Activated T-cell treated with anti-CD3 and anti-CD28 coated beads, Interleukin-2, amount 50 U/mL, for 24 hours (primary cell): ENCODE measurements at regions not wholly inside any gene's neighbourhood (a gene's known extent, or its start where the extent isn't known, plus 50 kb on each side); places are given as distances from the start of the nearest gene placed in this dataset.
"Not testable (repeated sequence)": the region's sequence is repeated elsewhere in the genome, so short reads cannot be mapped to it uniquely, and the experiment has no call there.

Experiments
- DNase-seq: peaks from one replicate; pipeline ENCODE4 v3.0.0-alpha.2; 2020
- H3K27ac Mint-ChIP-seq: 2 replicates; pipeline ENCODE4 v1.8.0; 2020; ENCODE audit warnings: mild to moderate bottlenecking, mixed read lengths
- H3K27me3 Mint-ChIP-seq: 2 replicates; pipeline ENCODE4 v1.8.0; 2020; ENCODE audit warnings: mixed read lengths
- H3K36me3 Mint-ChIP-seq: 2 replicates; pipeline ENCODE4 v1.8.0; 2020; ENCODE audit warnings: low read depth, mixed read lengths
- H3K4me1 Mint-ChIP-seq: 2 replicates; pipeline ENCODE4 v1.8.0; 2020; ENCODE audit warnings: low read depth, mixed read lengths
- H3K4me3 Mint-ChIP-seq: 2 replicates; pipeline ENCODE4 v1.8.0; 2020; ENCODE audit warnings: mild to moderate bottlenecking, moderate library complexity, mixed read lengths
- H3K9me3 Mint-ChIP-seq: 2 replicates; pipeline ENCODE4 v1.8.0; 2020; ENCODE audit warnings: mixed read lengths

DNA sequence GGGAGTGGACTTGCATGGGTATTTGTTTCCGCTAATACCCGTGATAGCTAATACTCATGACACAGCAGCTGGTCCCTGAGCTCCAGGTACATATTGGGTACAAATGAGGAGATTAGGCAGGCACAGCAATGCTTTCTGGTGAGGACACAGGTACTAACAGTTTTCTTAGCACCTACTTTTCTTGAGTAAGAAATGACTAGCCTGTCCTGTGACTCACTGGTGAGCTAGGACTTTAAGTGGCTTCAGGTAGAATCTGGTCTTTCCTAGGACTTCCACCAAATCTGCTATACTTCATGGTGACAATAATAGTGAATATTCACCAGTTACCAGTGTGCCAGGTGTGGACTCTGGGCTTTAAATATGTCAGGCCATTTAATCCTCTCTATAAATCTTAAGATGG lies 407.4 kb upstream of the NR3C2 start:
- H3K4me3 Mint-ChIP-seq, result no peak overlapping the region
- no peak for DNase-seq
- H3K36me3 Mint-ChIP-seq, result no peaks in the 10 kb centered on the region
- no peaks in the 10 kb centered on the region for H3K27me3 Mint-ChIP-seq
- H3K9me3 Mint-ChIP-seq, result peaks cover 6% of the 10 kb centered on the region
- H3K4me1 Mint-ChIP-seq, result no peaks in the 10 kb centered on the region
- H3K27ac Mint-ChIP-seq, result no peak overlapping the region

GRCh38 chr4:148847544-148848255 lies 405.5 kb upstream of the NR3C2 start:
- Mint-ChIP-seq H3K36me3 (no peaks in the 10 kb centered on the region), H3K4me1 (no peaks in the 10 kb centered on the region), H3K27ac (no peak overlapping the region), H3K9me3 (no peaks in the 10 kb centered on the region), H3K4me3 (no peak overlapping the region), H3K27me3 (no peaks in the 10 kb centered on the region)
- no peak for DNase-seq

GRCh38 chr4:148845609-148846008 lies 403.4 kb upstream of the NR3C2 start:
- Mint-ChIP-seq H3K27ac (no peak overlapping the region), H3K36me3 (no peaks in the 10 kb centered on the region), H3K9me3 (no peaks in the 10 kb centered on the region), H3K4me1 (no peaks in the 10 kb centered on the region), H3K4me3 (no peak overlapping the region), H3K27me3 (no peaks in the 10 kb centered on the region)
- no peak for DNase-seq

DNA sequence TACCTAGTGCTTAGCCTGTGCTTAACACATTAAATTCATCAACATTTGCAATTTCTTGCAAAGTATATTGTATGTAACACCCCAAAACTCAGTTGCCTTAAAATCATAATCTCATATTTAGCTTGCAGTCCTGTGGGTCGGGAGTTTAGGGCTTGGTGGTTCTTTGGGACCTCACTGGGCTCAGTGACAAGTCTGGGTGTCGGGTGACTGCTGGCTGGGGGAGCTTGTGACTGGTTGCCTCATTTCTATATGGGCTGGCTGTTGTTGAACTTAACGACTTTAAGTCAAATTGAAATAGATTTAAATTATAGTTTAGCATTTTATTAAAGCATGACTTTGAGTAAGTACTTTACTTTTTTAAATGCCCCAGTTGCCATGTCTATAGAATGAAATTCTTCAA lies 401.4 kb upstream of the NR3C2 start:
- no peak for DNase-seq
- Mint-ChIP-seq H3K27ac (no peak overlapping the region), H3K4me3 (no peak overlapping the region), H3K9me3 (no peaks in the 10 kb centered on the region), H3K4me1 (no peaks in the 10 kb centered on the region), H3K36me3 (no peaks in the 10 kb centered on the region), H3K27me3 (no peaks in the 10 kb centered on the region)

- Mint-ChIP-seq H3K36me3 (no peaks in the 10 kb centered on the region), H3K27me3 (no peaks in the 10 kb centered on the region), H3K27ac (no peak overlapping the region), H3K4me3 (no peak overlapping the region), H3K9me3 (no peaks in the 10 kb centered on the region), H3K4me1 (no peaks in the 10 kb centered on the region)
- no peak for DNase-seq
These were observed 400.6 kb upstream of the NR3C2 start for GRCh38 chr4:148842843-148843242.

DNA sequence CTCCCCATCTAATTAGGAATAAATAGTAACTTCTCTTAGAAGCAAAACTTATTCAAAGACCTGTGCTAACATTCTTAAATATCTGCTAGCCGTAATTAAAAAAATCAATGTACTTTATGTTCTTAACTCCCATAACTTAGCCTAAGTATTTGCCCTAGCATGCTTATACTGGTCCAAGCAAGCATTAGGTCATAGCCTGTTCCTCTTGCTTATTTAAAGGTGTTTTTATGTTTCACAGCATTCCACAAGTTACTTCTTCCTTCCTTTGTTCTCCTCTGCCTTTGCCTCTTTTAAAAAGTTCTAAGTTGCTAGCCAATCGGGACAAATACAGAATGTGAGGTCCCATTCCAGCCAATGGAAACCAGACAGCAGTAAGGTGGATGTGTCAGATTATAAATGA lies 395.4 kb upstream of the NR3C2 start:
- H3K27ac Mint-ChIP-seq, H3K36me3 Mint-ChIP-seq, H3K27me3 Mint-ChIP-seq, H3K9me3 Mint-ChIP-seq, H3K4me3 Mint-ChIP-seq, DNase-seq, H3K4me1 Mint-ChIP-seq: not testable (repeated sequence)

DNA sequence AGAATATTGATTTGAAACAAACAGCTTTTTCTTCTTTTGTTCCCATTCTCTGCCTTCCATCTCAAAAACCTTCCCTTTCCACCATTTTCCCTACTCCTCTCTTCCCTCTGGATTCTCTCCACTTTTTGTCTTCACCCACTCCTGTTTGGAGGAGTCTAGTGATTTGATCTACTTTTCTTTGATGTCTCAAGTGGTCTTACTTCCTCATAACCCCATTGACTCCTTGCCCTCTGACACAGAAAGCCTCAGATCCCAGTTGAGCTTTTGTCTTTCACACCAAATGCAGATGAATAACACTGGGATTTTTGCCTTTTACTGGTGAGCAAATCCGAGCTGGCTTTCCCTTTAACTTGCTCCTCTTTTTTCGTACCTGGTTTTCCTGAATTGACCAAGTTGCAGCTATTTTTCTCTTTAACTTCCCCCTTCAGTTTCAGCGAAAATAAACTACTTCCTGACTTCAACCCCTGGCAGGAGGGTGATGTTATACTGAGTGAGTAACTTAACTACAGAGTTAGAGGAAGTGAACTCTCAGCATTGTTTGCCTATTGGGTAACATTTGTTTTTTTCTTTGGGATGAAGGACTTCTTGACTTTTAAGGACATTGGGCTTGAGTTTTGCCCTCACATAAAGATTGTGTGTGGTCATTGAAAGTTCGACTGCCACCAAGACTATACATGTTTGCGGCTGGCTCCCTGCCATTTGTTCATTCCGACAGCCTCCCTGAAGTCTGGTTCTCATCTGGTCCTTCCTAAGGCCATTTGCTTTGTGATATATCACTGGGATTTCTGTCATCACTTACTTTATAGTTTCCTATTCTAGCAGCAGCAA lies 392.8 kb upstream of the NR3C2 start:
- DNase-seq, result no peak
- no peaks in the 10 kb centered on the region for H3K27me3 Mint-ChIP-seq
- no peak overlapping the region for H3K4me3 Mint-ChIP-seq
- no peaks in the 10 kb centered on the region for H3K9me3 Mint-ChIP-seq
- H3K4me1 Mint-ChIP-seq, result peaks cover 7% of the 10 kb centered on the region
- H3K27ac Mint-ChIP-seq, result no peak overlapping the region
- no peaks in the 10 kb centered on the region for H3K36me3 Mint-ChIP-seq

DNA sequence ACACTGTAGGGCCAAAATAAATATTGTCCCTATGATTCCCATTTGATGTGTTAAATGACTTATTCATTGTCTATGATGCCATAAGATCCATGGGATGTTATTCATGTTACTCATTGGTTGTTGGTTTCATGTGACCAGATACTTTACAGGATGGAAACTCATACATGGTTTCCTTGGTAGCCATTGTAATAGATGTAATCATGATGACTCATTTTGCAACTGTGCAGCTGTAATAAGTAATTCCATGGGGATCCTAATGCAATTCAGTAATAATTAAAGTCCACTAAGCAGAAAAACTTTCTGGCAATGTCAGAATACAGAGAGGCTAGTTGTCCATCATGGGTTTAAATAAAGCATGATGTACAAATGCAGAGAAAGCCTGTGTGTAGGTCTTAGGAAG lies 389.7 kb upstream of the NR3C2 start:
- Mint-ChIP-seq H3K36me3 (no peaks in the 10 kb centered on the region), H3K4me3 (no peak overlapping the region), H3K4me1 (peaks cover 7% of the 10 kb centered on the region), H3K9me3 (no peaks in the 10 kb centered on the region), H3K27ac (no peak overlapping the region), H3K27me3 (no peaks in the 10 kb centered on the region)
- DNase-seq, result no peak

DNA sequence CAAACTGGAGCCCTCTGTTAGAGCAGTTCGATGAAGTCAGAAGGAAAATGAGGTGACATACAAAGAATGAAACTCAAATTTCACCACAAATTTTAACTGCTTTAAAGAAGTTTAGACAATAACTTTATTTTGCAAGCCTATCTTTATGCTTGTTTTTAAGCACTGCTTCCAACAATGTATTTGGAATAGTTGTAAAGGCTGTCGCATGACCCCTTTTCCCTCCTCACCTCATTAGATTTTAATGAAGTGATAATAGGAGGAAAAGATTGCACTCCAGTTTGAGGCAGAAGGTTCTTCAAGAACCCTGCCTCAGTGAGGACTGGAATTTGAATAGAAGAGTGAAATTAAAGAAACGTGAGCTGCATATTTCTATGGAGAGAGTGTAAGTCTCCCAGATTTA lies 386.1 kb upstream of the NR3C2 start:
- Mint-ChIP-seq H3K36me3 (no peaks in the 10 kb centered on the region), H3K27ac (no peak overlapping the region), H3K9me3 (peaks cover 2% of the 10 kb centered on the region), H3K4me1 (no peaks in the 10 kb centered on the region), H3K4me3 (no peak overlapping the region), H3K27me3 (no peaks in the 10 kb centered on the region)
- no peak for DNase-seq

DNA sequence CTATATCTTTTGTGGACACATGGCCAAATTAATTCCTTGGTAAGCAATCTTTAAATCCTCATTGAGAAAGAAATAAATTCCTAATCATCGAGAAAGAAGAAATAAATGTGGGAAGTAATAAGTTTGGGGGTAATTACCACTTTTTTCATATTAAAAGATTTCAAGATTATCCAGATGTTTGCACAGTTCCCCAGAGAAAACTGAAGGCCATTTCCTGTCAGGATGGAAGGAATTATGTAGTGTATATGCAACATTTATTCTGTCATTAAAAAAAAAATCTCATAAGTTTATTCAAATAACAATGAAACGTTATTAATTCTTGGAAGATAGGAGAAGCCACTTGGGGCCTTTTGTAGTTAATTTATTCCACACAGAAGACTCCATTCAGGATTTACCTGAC lies 385.6 kb upstream of the NR3C2 start:
- no peaks in the 10 kb centered on the region for H3K4me1 Mint-ChIP-seq
- no peaks in the 10 kb centered on the region for H3K27me3 Mint-ChIP-seq
- DNase-seq, result no peak
- H3K4me3 Mint-ChIP-seq, result no peak overlapping the region
- H3K9me3 Mint-ChIP-seq, result peaks cover 2% of the 10 kb centered on the region
- no peak overlapping the region for H3K27ac Mint-ChIP-seq
- H3K36me3 Mint-ChIP-seq, result no peaks in the 10 kb centered on the region

- no peak overlapping the region for H3K4me3 Mint-ChIP-seq
- H3K27me3 Mint-ChIP-seq, result no peaks in the 10 kb centered on the region
- DNase-seq, result no peak
- H3K4me1 Mint-ChIP-seq, result no peaks in the 10 kb centered on the region
- no peak overlapping the region for H3K27ac Mint-ChIP-seq
- no peaks in the 10 kb centered on the region for H3K36me3 Mint-ChIP-seq
- H3K9me3 Mint-ChIP-seq, result peaks cover 2% of the 10 kb centered on the region
These were observed 381.2 kb upstream of the NR3C2 start for GRCh38 chr4:148823419-148823769.

DNA sequence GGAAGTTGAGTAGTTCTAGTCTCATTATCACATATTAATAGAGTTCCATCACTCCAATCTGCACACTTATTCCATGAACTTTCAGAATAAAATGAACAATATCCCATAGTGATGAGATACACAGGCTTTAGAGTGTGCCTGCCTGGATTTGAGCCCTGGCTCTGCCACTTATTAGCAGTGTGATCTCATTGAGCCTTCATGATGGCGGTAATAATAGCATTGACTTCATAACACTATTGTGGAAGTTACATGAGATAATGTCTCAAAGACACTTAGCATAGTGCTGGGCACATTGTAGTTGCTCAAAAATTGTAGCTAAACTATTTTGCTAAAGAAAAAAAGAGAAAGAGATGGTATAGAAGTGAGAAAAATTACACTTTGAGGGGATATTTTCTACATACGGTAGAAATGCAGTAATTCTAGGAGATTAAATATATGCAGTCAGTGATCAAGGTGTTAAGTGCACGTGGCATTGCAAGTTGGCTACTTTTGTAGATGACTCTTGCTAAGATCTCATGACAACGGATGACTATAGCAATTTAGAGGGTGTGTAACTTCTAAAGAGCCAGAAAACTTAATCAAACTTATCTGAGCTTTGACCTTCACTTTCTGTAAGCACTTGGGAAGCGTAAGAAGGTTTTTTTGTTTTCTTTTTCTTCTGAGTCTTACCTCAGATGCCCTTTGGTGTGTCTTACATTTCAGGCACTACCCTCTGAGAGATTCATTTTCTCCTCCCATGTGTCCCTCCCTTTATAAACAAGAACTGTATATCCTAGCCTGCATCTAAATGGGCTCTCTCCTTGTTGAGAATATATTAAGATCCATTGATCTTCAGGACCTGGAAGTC lies 380.6 kb upstream of the NR3C2 start:
- H3K4me3 Mint-ChIP-seq, result no peak overlapping the region
- H3K4me1 Mint-ChIP-seq, result no peaks in the 10 kb centered on the region

GRCh38 chr4:148814030-148814429 lies 371.8 kb upstream of the NR3C2 start:
- Mint-ChIP-seq H3K36me3 (no peaks in the 10 kb centered on the region), H3K4me1 (no peaks in the 10 kb centered on the region), H3K27me3 (no peaks in the 10 kb centered on the region), H3K9me3 (peaks cover 2% of the 10 kb centered on the region), H3K27ac (no peak overlapping the region), H3K4me3 (no peak overlapping the region)
- no peak for DNase-seq

More for the DNA sequence above, 380.6 kb upstream of the NR3C2 start:
- Mint-ChIP-seq H3K36me3 (no peaks in the 10 kb centered on the region), H3K27ac (no peak overlapping the region), H3K27me3 (no peaks in the 10 kb centered on the region), H3K9me3 (peaks cover 2% of the 10 kb centered on the region)
- no peak for DNase-seq

- Mint-ChIP-seq H3K27ac (no peak overlapping the region), H3K9me3 (peaks cover 2% of the 10 kb centered on the region), H3K27me3 (no peaks in the 10 kb centered on the region), H3K36me3 (no peaks in the 10 kb centered on the region), H3K4me3 (no peak overlapping the region), H3K4me1 (no peaks in the 10 kb centered on the region)
- no peak for DNase-seq
These were observed 371.1 kb upstream of the NR3C2 start for GRCh38 chr4:148813289-148813688.

GRCh38 chr4:148812101-148812500 lies 369.9 kb upstream of the NR3C2 start:
- H3K27ac Mint-ChIP-seq, result no peak overlapping the region
- no peaks in the 10 kb centered on the region for H3K27me3 Mint-ChIP-seq
- DNase-seq, result no peak
- no peaks in the 10 kb centered on the region for H3K9me3 Mint-ChIP-seq
- no peaks in the 10 kb centered on the region for H3K36me3 Mint-ChIP-seq
- no peaks in the 10 kb centered on the region for H3K4me1 Mint-ChIP-seq
- no peak overlapping the region for H3K4me3 Mint-ChIP-seq
